Common myeloid progenitor, CD34-positive (primary cell): ENCODE measurements at regions not wholly inside any gene's neighbourhood (a gene's known extent, or its start where the extent isn't known, plus 50 kb on each side); places are given as distances from the start of the nearest gene placed in this dataset.

Source experiments
- CTCF ChIA-PET: fragments of 350-600 bp; sonication (Branson Sonifier 250); formaldehyde crosslinking; loops from one replicate; lab custom pipeline; 2021; ENCODE audit warnings: antibody characterized with exemption; lab: Charles Lee
- POLR2A ChIA-PET: fragments of 350-600 bp; sonication (Branson Sonifier 250); formaldehyde crosslinking; loops from one replicate; lab custom pipeline; 2021; ENCODE audit warnings: antibody characterized with exemption; lab: Charles Lee
- DNase-seq, 3 donors: peaks; one replicate each; pipeline versions ENCODE4 v3.0.0 to v3.0.0-alpha.2; 2013
- H3K27ac ChIP-seq, 2 experiments: 1 replicate in 1 of 2; 2 replicates in 1 of 2; pipeline ENCODE4 v1.7.0; 2013; ENCODE audit warnings: inconsistent platforms in 2 of 2, low read length in 2 of 2, mild to moderate bottlenecking in 2 of 2, low read depth in 1 of 2, moderate library complexity in 1 of 2; ENCODE audit not compliant: severe bottlenecking in 2 of 2, insufficient read depth in 1 of 2, poor library complexity in 1 of 2
- H3K27me3 ChIP-seq, 5 experiments: replicated peaks in 2 of 5; 1 replicate in 3 of 5; 2 replicates in 2 of 5; pipeline versions ENCODE4 v1.6.1 to v1.7.0; 2013; ENCODE audit warnings: low read length in 4 of 5, mild to moderate bottlenecking in 2 of 5, moderate library complexity in 2 of 5, inconsistent platforms in 1 of 5; ENCODE audit not compliant: insufficient read depth in 5 of 5, control insufficient read depth in 4 of 5
- H3K36me3 ChIP-seq, 4 experiments: 1 replicate in 2 of 4; 2 replicates in 2 of 4; pipeline versions ENCODE4 v1.6.1 to v1.7.0; 2013; ENCODE audit warnings: low read length in 3 of 4, control low read depth in 1 of 4, mild to moderate bottlenecking in 1 of 4; ENCODE audit not compliant: control insufficient read depth in 4 of 4, insufficient read depth in 4 of 4
- H3K4me1 ChIP-seq, 4 experiments: 1 replicate in 3 of 4; 2 replicates in 1 of 4; pipeline versions ENCODE4 v1.6.1 to v1.7.1; 2013; ENCODE audit warnings: low read length in 3 of 4, mild to moderate bottlenecking in 3 of 4, control low read depth in 1 of 4, inconsistent platforms in 1 of 4, moderate library complexity in 1 of 4; ENCODE audit not compliant: control insufficient read depth in 4 of 4, insufficient read depth in 4 of 4; ENCODE audit errors: control extremely low read depth in 1 of 4
- H3K4me3 ChIP-seq, 7 experiments: 1 replicate in 4 of 7; 2 replicates in 3 of 7; pipeline versions ENCODE4 v1.5.1 to v1.7.0; 2013; ENCODE audit warnings: mild to moderate bottlenecking in 7 of 7, low read length in 6 of 7, moderate library complexity in 6 of 7, inconsistent platforms in 2 of 7, low read depth in 2 of 7, control low read depth in 1 of 7; ENCODE audit not compliant: insufficient read depth in 4 of 7, control insufficient read depth in 1 of 7; ENCODE audit errors: extremely low read depth in 1 of 7
- H3K9me3 ChIP-seq, 5 experiments: 1 replicate in 4 of 5; 2 replicates in 1 of 5; pipeline versions ENCODE4 v1.6.1 to v1.7.1; 2013; ENCODE audit warnings: low read length in 4 of 5, mild to moderate bottlenecking in 2 of 5, inconsistent platforms in 1 of 5, low read depth in 1 of 5, moderate library complexity in 1 of 5; ENCODE audit not compliant: control insufficient read depth in 4 of 5, insufficient read depth in 2 of 5; ENCODE audit errors: control extremely low read depth in 1 of 5
- WGBS: methylation state at CpG from one replicate; pipeline ENCODE4 v1.1.5; 2013; ENCODE audit not compliant: insufficient coverage; 5-methylcytosine and 5-hydroxymethylcytosine counted together

- H3K9me3 ChIP-seq, result peaks cover 0 to 8% (median 6%) of the 10 kb centered on the region in 5 experiments
- ChIA-PET POLR2A (no interaction called here), CTCF (no interaction called here)
- DNase-seq, result no peak
- no peak overlapping the region for H3K27ac ChIP-seq
- H3K27me3 ChIP-seq, result peaks cover 0 to 5% (median 2%) of the 10 kb centered on the region in 5 experiments
- WGBS, result 93% methylated on average over 4 of the region's 8 CpGs
- H3K4me3 ChIP-seq, result no peak overlapping the region
- H3K36me3 ChIP-seq, result no peaks in the 10 kb centered on the region
- peaks cover 0 to 2% (median 0%) of the 10 kb centered on the region in 4 experiments for H3K4me1 ChIP-seq
These were observed 435.4 kb downstream of the MATN1 start for GRCh38 chr1:30287976-30288375.

DNA sequence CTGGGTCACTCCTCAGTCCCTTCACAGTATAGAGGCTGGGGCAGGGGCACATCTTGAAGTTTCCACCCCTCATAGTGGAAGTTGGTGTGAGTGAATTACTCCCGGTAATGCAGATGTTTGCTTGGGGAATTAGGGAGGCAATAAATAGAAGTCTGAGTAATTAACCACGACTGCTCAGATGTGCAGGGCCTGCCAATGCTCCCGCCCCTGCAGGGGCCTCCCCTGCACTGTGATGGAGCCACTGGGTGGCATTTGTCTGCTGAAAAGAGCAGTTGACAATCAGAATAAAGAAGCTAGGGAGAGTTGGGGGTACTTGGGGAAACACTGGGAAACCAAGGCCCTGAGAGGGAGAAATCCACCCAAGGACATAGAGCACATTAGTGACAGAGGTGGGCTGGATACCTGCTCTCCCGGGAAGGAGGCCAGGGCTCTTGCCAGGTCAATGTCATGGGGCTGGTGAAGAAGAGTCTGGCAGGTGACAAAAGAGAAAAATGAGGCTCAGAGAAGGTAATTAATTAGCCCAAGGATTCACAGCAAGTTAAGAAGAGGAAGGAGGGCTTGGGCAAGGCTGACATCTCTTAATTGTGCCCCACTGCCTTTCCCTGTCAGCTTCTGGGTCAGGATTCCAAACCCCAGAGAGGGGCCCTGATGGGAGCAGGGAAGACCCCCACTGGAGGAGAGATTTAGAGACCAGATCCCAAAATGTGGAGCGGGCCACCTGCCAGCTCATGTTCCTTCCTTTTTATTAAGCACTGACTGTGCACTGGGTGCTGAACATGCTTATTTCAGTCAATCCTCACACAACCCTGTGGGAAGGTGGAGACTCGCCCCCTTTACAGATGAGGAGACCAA, 436.2 kb downstream of the MATN1 start:
- DNase-seq, result no peak
- no peaks in the 10 kb centered on the region for H3K36me3 ChIP-seq
- no peak overlapping the region for H3K4me3 ChIP-seq
- H3K27me3 ChIP-seq, result peaks cover 0 to 5% (median 2%) of the 10 kb centered on the region in 5 experiments
- CTCF ChIA-PET, result no interaction called here
- POLR2A ChIA-PET, result no interaction called here
- peaks cover 0 to 8% (median 5%) of the 10 kb centered on the region in 5 experiments for H3K9me3 ChIP-seq
- WGBS, result 72% methylated on average over 5 of the region's 6 CpGs
- peaks cover 0 to 2% (median 0%) of the 10 kb centered on the region in 4 experiments for H3K4me1 ChIP-seq
- H3K27ac ChIP-seq, result no peak overlapping the region

DNA sequence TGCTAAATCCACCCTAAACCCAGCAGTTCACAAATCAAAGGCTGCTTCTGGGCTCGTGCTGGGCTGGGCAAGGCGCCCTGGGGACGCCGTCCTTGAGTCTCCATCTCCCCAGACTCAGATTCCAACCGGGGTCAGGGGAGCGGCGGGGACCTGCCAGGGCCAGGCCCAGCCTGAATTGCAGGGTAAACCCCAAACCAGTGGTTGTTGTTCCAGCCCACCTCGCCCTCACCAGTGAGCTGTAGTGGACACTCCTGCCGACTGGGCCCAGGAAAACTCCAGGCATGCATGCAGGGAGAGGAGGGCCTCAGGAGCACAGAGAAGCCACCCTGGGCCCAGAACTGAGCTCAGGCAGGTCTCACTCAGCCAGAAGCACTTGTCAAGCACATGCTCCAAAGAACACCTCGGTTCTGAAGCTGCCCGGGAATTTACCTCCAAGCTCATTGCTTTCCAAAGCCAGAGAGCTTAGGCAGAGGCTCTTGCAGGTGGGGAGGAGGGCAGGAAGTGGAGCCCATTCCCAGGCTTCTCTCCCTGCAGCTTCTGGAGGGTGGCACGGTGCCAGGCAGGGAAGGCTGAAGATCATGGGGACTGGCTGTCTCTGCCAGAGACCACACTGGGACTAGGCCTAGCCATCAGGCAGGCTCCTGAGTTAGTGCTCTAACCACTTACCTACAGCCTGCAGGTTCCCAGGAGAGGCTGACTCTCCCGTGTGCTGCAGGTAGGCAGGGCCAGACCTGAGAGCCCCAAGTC, 437.0 kb downstream of the MATN1 start:
- Histone ChIP-seq H3K9me3 (peaks cover 0 to 8% (median 5%) of the 10 kb centered on the region in 5 experiments), H3K4me1 (peaks cover 0 to 2% (median 0%) of the 10 kb centered on the region in 4 experiments), H3K4me3 (no peak overlapping the region), H3K36me3 (no peaks in the 10 kb centered on the region), H3K27me3 (peaks cover 0 to 5% (median 2%) of the 10 kb centered on the region in 5 experiments), H3K27ac (no peak overlapping the region)
- POLR2A ChIA-PET, result no interaction called here
- CTCF ChIA-PET, result no interaction called here
- whole genome bisulfite sequencing, result 92% methylated on average over 10 of the region's 13 CpGs
- DNase-seq, result no peak

- 93% methylated on average over 12 of the region's 12 CpGs for WGBS
These were observed 437.9 kb downstream of the MATN1 start for GRCh38 chr1:30285501-30285932.

DNA sequence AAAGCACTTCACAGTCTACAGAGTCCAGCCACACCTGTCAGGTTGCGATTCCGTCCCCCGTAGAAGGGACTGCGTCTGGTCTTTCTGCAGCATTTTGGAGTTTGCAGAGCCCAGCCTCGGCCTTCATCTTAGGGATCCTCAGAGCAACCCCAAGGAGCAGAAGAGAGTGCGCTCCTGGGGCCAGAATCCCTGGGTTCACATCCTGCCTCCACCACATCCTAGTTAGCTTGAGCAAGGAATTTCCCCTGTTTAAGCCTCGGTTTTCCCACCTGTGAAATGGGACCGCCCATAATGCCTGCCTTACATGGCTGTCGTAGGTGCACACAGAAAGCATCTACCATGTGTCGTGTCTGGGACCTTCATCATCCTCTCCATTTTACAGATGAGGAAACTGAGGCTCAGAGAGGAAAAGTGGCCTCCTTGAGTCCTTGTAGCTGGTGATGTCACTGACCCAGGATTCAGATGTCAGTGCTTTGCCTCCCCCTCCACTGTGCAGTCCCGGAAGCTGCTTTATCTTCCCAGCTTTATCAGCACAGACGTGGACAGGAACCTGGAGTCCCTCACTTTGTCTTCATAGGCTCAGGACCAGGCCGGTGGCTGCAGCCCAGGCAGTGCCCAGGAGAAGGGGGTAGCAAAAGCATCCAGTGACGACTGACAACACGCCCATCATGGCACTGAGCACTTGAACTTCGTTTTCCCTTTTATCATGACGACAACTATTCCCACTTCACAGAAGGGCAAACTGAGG, 438.5 kb downstream of the MATN1 start:
- CTCF ChIA-PET, result no interaction called here
- POLR2A ChIA-PET, result no interaction called here

More at GRCh38 chr1:30285501-30285932, 437.9 kb downstream of the MATN1 start:
- ChIA-PET POLR2A (no interaction called here), CTCF (no interaction called here)
- Histone ChIP-seq H3K27me3 (peaks cover 0 to 5% (median 2%) of the 10 kb centered on the region in 5 experiments), H3K4me3 (no peak overlapping the region), H3K27ac (no peak overlapping the region), H3K4me1 (peaks cover 0 to 2% (median 0%) of the 10 kb centered on the region in 4 experiments), H3K9me3 (peaks cover 0 to 8% (median 5%) of the 10 kb centered on the region in 5 experiments), H3K36me3 (no peaks in the 10 kb centered on the region)
- no peak for DNase-seq

DNA sequence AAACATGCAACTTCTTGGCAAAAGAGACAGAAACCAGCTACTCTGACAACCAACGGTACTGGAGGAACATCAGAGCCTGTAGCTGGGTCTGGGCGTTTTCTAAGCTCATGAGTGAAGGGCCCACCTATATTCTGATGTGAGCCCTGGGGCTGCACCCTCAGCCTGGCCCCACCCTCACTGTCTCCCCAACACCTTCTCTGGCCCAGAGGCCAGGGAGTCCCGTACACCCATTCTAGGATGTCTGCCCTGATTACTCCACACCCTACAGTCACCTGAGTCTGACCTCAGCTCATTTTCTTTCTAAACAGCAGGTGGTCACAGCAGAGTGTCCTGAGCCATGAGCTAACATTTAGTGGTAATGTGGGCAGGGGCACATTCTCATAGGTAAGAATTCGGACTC, 439.2 kb downstream of the MATN1 start:
- peaks cover 0 to 2% (median 0%) of the 10 kb centered on the region in 5 experiments for H3K27me3 ChIP-seq
- CTCF ChIA-PET, result no interaction called here
- H3K4me3 ChIP-seq, result no peak overlapping the region
- H3K27ac ChIP-seq, result no peak overlapping the region
- 100% methylated on average over 3 of the region's 4 CpGs for WGBS
- POLR2A ChIA-PET, result no interaction called here
- peaks cover 0 to 8% (median 5%) of the 10 kb centered on the region in 5 experiments for H3K9me3 ChIP-seq
- no peaks in the 10 kb centered on the region for H3K36me3 ChIP-seq
- peaks cover 0 to 2% (median 0%) of the 10 kb centered on the region in 4 experiments for H3K4me1 ChIP-seq
- DNase-seq, result no peak

More for the DNA sequence above, 438.5 kb downstream of the MATN1 start:
- WGBS, result 98% methylated on average over 17 of the region's 17 CpGs
- H3K36me3 ChIP-seq, result no peaks in the 10 kb centered on the region
- DNase-seq, result no peak
- H3K27ac ChIP-seq, result no peak overlapping the region
- H3K4me3 ChIP-seq, result no peak overlapping the region
- H3K9me3 ChIP-seq, result peaks cover 0 to 8% (median 5%) of the 10 kb centered on the region in 5 experiments
- H3K4me1 ChIP-seq, result peaks cover 0 to 2% (median 0%) of the 10 kb centered on the region in 4 experiments
- H3K27me3 ChIP-seq, result peaks cover 0 to 5% (median under 1%) of the 10 kb centered on the region in 5 experiments
